ENCODE measurements at regions not wholly inside any gene's neighbourhood (a gene's known extent, or its start where the extent isn't known, plus 50 kb on each side); places are given as distances from the start of the nearest gene placed in this dataset.

DNA sequence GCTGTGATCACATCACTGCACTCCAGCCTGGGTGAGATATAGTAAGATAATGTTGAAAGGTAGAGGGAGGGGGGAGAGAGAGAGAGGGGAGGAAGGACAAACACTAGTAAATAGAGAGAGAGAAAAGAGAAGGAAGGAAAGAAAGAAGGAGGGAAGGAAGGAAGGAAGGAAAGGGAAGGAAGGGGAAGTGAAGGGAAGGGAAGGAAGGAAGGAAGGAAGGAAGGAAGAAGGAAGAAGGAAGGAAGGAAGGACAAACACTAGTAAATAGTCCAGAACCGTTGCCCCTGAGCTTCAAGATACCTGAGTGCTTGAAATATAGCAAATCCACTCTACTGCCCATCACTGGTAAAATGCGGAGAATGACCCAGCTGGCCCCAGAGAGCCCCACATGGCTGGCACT lies 156.5 kb upstream of the ZNF507 start:
- Histone ChIP-seq H3K36me3 (no peaks in the 10 kb centered on the region), H3K9me3 (peaks cover 0 to 8% (median 0%) of the 10 kb centered on the region in 3 donors), H3K27ac (no peak overlapping the region), H3K27me3 (peaks cover 40% of the 10 kb centered on the region), H3K4me1 (no peaks in the 10 kb centered on the region), H3K4me3 (no peak overlapping the region)
- no peak for TF ChIP-seq POLR2AphosphoS5 (IDR thresholded peaks at IDR 0.05)
- TF ChIP-seq POLR2A (IDR thresholded peaks at IDR 0.05), result no peak
- no peak for TF ChIP-seq EP300 (IDR thresholded peaks at IDR 0.05)
- TF ChIP-seq, protein P1, sequence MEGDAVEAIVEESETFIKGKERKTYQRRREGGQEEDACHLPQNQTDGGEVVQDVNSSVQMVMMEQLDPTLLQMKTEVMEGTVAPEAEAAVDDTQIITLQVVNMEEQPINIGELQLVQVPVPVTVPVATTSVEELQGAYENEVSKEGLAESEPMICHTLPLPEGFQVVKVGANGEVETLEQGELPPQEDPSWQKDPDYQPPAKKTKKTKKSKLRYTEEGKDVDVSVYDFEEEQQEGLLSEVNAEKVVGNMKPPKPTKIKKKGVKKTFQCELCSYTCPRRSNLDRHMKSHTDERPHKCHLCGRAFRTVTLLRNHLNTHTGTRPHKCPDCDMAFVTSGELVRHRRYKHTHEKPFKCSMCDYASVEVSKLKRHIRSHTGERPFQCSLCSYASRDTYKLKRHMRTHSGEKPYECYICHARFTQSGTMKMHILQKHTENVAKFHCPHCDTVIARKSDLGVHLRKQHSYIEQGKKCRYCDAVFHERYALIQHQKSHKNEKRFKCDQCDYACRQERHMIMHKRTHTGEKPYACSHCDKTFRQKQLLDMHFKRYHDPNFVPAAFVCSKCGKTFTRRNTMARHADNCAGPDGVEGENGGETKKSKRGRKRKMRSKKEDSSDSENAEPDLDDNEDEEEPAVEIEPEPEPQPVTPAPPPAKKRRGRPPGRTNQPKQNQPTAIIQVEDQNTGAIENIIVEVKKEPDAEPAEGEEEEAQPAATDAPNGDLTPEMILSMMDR (IDR thresholded peaks at IDR 0.05), result no peak
- 62 to 69% methylated on average over 2 of the region's 2 CpGs for WGBS, 2 donors (ENCODE audit: low coverage in 1 of 2)
- ATAC-seq, result no peak

DNA sequence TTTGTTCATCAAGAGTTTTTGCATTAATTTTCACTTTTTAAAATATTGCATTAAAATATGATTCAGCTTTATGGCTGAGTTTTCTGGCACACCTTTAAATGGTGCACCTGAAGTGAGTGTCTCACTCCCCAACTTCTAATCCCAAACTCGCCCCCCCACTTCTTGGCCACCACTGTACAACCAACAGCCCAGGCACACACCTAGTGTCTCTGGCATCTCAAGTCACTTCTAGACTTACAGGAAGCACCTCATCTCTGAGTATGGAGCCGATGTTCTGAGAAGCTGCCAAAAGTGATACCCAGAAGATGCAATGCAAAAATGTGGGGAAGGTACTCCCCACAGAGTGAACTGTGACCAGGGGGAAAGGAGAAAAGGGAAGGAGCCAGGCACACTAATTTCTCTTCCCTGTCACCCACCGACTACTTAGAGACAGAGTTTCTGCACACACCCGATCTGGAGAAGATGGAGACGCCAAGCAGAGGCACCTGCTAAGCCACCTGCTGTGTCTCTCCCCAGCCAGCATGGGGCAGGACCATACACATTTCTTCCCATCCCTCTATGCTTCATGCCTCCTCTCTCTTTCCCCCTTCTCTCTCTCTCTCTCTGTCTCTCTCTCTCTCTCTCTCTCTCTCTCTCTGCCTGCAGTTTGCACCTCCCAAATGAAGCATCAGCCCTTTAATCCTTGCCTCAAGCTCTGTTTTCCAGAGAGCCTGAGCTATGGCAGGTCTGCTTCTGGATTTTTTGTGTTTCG lies 155.3 kb upstream of the ZNF507 start:
- H3K4me1 ChIP-seq, result no peaks in the 10 kb centered on the region
- no peak for ATAC-seq
- H3K27me3 ChIP-seq, result peaks cover 44% of the 10 kb centered on the region
- no peak overlapping the region for H3K27ac ChIP-seq
- H3K36me3 ChIP-seq, result no peaks in the 10 kb centered on the region
- WGBS, 2 donors (ENCODE audit: low coverage in 1 of 2), result 50 to 78% methylated on average over 4 to 6 of the region's 6 CpGs
- peaks cover 0 to 8% (median 0%) of the 10 kb centered on the region in 3 donors for H3K9me3 ChIP-seq
- TF ChIP-seq POLR2A (IDR thresholded peaks at IDR 0.05) (no peak), POLR2AphosphoS5 (IDR thresholded peaks at IDR 0.05) (no peak), EP300 (IDR thresholded peaks at IDR 0.05) (no peak)
- TF ChIP-seq, protein P1 (IDR thresholded peaks at IDR 0.05), result no peak
- H3K4me3 ChIP-seq, result no peak overlapping the region

DNA sequence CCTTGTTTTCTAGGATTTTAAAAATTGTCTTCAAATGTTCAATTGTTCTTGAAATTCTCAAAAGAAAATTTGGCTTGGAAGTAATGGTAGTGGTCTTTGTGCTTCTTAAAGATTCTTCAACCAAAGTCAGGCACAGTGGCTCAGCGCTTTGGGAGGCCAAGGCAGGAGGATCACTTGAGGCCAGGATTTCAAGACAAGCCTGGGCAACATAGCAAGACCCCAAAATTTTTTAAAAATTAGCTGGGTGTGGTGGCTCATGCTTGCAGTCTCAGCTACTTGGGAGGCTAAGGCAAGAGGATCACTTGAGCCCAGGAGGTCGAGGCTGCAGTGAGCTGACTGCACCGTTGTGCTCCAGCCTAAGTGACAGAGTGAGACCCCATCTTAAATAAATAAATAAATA lies 153.5 kb upstream of the ZNF507 start:
- peaks cover 0 to 8% (median 0%) of the 10 kb centered on the region in 3 donors for H3K9me3 ChIP-seq
- no peak overlapping the region for H3K4me3 ChIP-seq
- WGBS, 2 donors (ENCODE audit: low coverage in 1 of 2), result 91 to 94% methylated on average over 2 to 3 of the region's 3 CpGs
- ATAC-seq, result no peak
- TF ChIP-seq EP300 (IDR thresholded peaks at IDR 0.05) (no peak), POLR2AphosphoS5 (IDR thresholded peaks at IDR 0.05) (no peak), POLR2A (IDR thresholded peaks at IDR 0.05) (no peak)
- TF ChIP-seq, protein P1 (IDR thresholded peaks at IDR 0.05), result no peak
- H3K4me1 ChIP-seq, result no peaks in the 10 kb centered on the region
- peaks cover 57% of the 10 kb centered on the region for H3K27me3 ChIP-seq
- H3K36me3 ChIP-seq, result no peaks in the 10 kb centered on the region
- no peak overlapping the region for H3K27ac ChIP-seq

DNA sequence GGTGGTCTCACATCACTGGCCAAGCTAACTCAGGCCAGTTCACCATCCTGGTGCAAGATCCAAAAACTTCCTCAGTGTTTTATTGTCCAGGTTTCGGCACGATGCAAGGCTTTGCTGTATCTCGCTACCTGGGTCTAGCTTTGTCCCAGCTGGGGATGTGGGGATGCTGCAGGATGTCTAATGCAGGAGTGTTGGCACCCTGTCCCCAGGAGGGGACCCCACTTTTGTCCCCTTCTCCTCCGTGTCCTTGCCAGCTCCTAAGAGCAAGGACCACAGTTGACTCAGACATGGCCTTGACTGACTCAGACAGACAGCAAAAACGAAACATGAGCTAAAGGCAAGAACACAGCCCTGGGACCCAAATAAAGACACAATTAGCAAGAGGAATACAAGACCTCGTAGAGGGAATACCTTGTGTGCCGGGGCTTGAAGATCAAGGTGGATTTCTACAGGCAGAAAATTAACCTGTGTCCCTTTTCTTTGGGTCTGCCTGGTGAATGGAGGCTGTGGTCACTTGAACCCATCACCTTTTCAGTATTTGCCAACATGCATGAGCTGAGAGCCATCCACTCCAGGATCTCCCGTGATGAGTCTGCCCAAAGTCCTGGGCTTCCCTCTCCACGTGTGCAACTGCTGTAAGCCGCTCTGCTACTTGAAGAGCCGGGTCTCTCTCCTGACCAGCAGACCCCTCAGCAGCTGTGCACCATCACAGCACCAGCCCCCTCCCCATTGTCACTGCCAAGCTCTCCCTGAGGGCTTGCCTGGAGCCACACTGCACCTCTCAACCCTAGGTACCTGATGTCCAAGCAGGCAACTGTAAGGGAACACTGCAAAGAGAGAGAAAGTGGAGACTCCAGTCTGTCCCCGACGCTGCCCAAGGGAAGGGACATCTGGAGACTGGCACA lies 149.5 kb upstream of the ZNF507 start:
- peaks cover 44% of the 10 kb centered on the region for H3K27me3 ChIP-seq
- no peaks in the 10 kb centered on the region for H3K36me3 ChIP-seq
- no peak for ATAC-seq
- no peak for TF ChIP-seq POLR2AphosphoS5 (IDR thresholded peaks at IDR 0.05)
- TF ChIP-seq, protein P1 (IDR thresholded peaks at IDR 0.05), result no peak
- TF ChIP-seq POLR2A (IDR thresholded peaks at IDR 0.05), result no peak
- TF ChIP-seq EP300 (IDR thresholded peaks at IDR 0.05), result no peak
- WGBS, 2 donors (ENCODE audit: low coverage in 1 of 2), result 72 to 92% methylated on average over 2 of the region's 13 CpGs
- no peak overlapping the region for H3K27ac ChIP-seq
- H3K4me1 ChIP-seq, result no peaks in the 10 kb centered on the region
- no peak overlapping the region for H3K4me3 ChIP-seq
- H3K9me3 ChIP-seq, result peaks cover 0 to 8% (median 0%) of the 10 kb centered on the region in 3 donors

All from gastroesophageal sphincter (tissue), 4 donors.